ENCODE measurements at regions not wholly inside any gene's neighbourhood (a gene's known extent, or its start where the extent isn't known, plus 50 kb on each side); places are given as distances from the start of the nearest gene placed in this dataset.

- no peaks in the 10 kb centered on the region for H3K27me3 ChIP-seq (replicated peaks; ENCODE audit: insufficient read depth)
- no peak for DNase-seq (ENCODE audit: low spot score)
- WGBS = 71% methylated on average over 5 of the region's 5 CpGs
- no peaks in the 10 kb centered on the region for H3K36me3 ChIP-seq
- H3K9me3 ChIP-seq = no peaks in the 10 kb centered on the region
- TF ChIP-seq POLR2A (IDR thresholded peaks at IDR 0.05) (no peak), POLR2AphosphoS5 (IDR thresholded peaks at IDR 0.05) (no peak), CTCF (IDR thresholded peaks at IDR 0.05) (no peak)
- H3K4me1 ChIP-seq (replicated peaks) = no peaks in the 10 kb centered on the region
- intact Hi-C loops (cut with DNase I) = no loop called here
- no peak overlapping the region for H3K27ac ChIP-seq
- H3K4me3 ChIP-seq = no peak overlapping the region
Measured at GRCh38 chr16:6969594-6969993, 363.1 kb upstream of the RBFOX1 start.

- intact Hi-C loops (cut with DNase I) = no loop called here
- Histone ChIP-seq H3K4me1 (replicated peaks) (no peaks in the 10 kb centered on the region), H3K9me3 (no peaks in the 10 kb centered on the region), H3K36me3 (no peaks in the 10 kb centered on the region), H3K4me3 (no peak overlapping the region), H3K27ac (no peak overlapping the region), H3K27me3 (replicated peaks; ENCODE audit: insufficient read depth) (no peaks in the 10 kb centered on the region)
- 51% methylated on average over 10 of the region's 10 CpGs for WGBS
- TF ChIP-seq POLR2A (IDR thresholded peaks at IDR 0.05) (no peak), CTCF (IDR thresholded peaks at IDR 0.05) (no peak), POLR2AphosphoS5 (IDR thresholded peaks at IDR 0.05) (no peak)
- DNase-seq (ENCODE audit: low spot score) = no peak
Measured at GRCh38 chr16:6967796-6968320, 364.8 kb upstream of the RBFOX1 start.

- Histone ChIP-seq H3K36me3 (no peaks in the 10 kb centered on the region), H3K9me3 (no peaks in the 10 kb centered on the region), H3K4me3 (no peak overlapping the region), H3K27ac (no peak overlapping the region), H3K4me1 (replicated peaks) (no peaks in the 10 kb centered on the region), H3K27me3 (replicated peaks; ENCODE audit: insufficient read depth) (no peaks in the 10 kb centered on the region)
- no peak for DNase-seq (ENCODE audit: low spot score)
- TF ChIP-seq POLR2A (IDR thresholded peaks at IDR 0.05) = no peak
- WGBS = 87% methylated on average over 1 of the region's 1 CpG
- intact Hi-C loops (cut with DNase I) = no loop called here
Measured at GRCh38 chr16:6966925-6967324, 365.7 kb upstream of the RBFOX1 start.

DNA sequence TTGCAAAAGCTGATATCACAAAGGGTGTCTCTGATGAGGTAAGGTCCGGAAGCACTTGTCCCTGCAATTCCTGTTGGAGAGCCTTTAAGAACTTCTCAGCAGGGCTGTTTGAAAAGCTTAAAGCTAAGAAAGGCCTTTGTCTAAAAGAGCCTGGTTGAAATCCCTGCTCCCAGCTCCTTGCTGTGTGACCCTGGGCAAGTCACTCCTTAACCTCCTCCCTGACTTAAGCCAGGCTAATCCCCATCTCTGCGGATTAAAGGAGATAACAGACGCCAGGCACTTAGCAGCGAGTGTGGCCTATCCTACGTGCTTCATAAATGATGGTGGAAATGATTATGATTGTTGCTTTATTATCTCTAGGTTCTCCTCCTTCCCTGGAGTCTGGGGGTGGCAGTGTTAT is 368.0 kb upstream of the RBFOX1 start:
- WGBS = 87% methylated on average over 5 of the region's 5 CpGs
- TF ChIP-seq POLR2AphosphoS5 (IDR thresholded peaks at IDR 0.05) = no peak
- TF ChIP-seq CTCF (IDR thresholded peaks at IDR 0.05) = no peak
- no peak for TF ChIP-seq POLR2A (IDR thresholded peaks at IDR 0.05)
- intact Hi-C loops (cut with DNase I) = no loop called here

GRCh38 chr16:6961704-6962103 is 370.9 kb upstream of the RBFOX1 start:
- 59% methylated on average over 3 of the region's 3 CpGs for WGBS
- H3K27me3 ChIP-seq (replicated peaks; ENCODE audit: insufficient read depth) = no peaks in the 10 kb centered on the region
- H3K27ac ChIP-seq = no peak overlapping the region
- intact Hi-C loops (cut with DNase I) = no loop called here
- TF ChIP-seq POLR2AphosphoS5 (IDR thresholded peaks at IDR 0.05) (no peak), CTCF (IDR thresholded peaks at IDR 0.05) (no peak), POLR2A (IDR thresholded peaks at IDR 0.05) (no peak)
- H3K36me3 ChIP-seq = no peaks in the 10 kb centered on the region
- H3K4me1 ChIP-seq (replicated peaks) = no peaks in the 10 kb centered on the region
- no peak overlapping the region for H3K4me3 ChIP-seq
- DNase-seq (ENCODE audit: low spot score) = no peak
- H3K9me3 ChIP-seq = no peaks in the 10 kb centered on the region

More for the DNA sequence above, 368.0 kb upstream of the RBFOX1 start:
- Histone ChIP-seq H3K9me3 (no peaks in the 10 kb centered on the region), H3K4me3 (no peak overlapping the region), H3K4me1 (replicated peaks) (no peaks in the 10 kb centered on the region), H3K36me3 (no peaks in the 10 kb centered on the region), H3K27ac (no peak overlapping the region), H3K27me3 (replicated peaks; ENCODE audit: insufficient read depth) (no peaks in the 10 kb centered on the region)
- DNase-seq (ENCODE audit: low spot score) = no peak
